Fibroblast of the conjunctiva (primary cell): ENCODE measurements at regions not wholly inside any gene's neighbourhood (a gene's known extent, or its start where the extent isn't known, plus 50 kb on each side); places are given as distances from the start of the nearest gene placed in this dataset.
"Not testable (repeated sequence)": the region's sequence is repeated elsewhere in the genome, so short reads cannot be mapped to it uniquely, and the experiment has no call there.

Experiments
- DNase-seq: peaks from one replicate; pipeline ENCODE4 v3.0.0-alpha.2; 2010; ENCODE audit warnings: low read depth

GRCh38 chr2:175606010-175606841 is 395.8 kb downstream of the LNPK start:
- peak; percentile 83 for DNase-seq

- DNase-seq, result no peak
Measured at GRCh38 chr2:175605640-175606009, 396.4 kb downstream of the LNPK start.

GRCh38 chr2:175601969-175602368 is 400.1 kb downstream of the LNPK start:
- no peak for DNase-seq

GRCh38 chr2:175599966-175600831 is 401.9 kb downstream of the LNPK start:
- peak; percentile 74 for DNase-seq

GRCh38 chr2:175597286-175597685 is 404.8 kb downstream of the LNPK start:
- DNase-seq, result no peak

GRCh38 chr2:175595139-175595538 is 406.9 kb downstream of the LNPK start:
- DNase-seq, result no peak

- DNase-seq, result not testable (repeated sequence)
Measured at GRCh38 chr2:175593686-175594525, 408.2 kb downstream of the LNPK start.

- DNase-seq, result not testable (repeated sequence)
Measured at GRCh38 chr2:175588213-175588612, 406.7 kb upstream of the ATP5MC3 start.

- DNase-seq, result no peak
Measured at GRCh38 chr2:175585496-175585895, 404.0 kb upstream of the ATP5MC3 start.

GRCh38 chr2:175580652-175581051 is 399.1 kb upstream of the ATP5MC3 start:
- no peak for DNase-seq

- no peak for DNase-seq
Measured at GRCh38 chr2:175579646-175580045, 398.1 kb upstream of the ATP5MC3 start.

- DNase-seq, result no peak
Measured at GRCh38 chr2:175577368-175577970, 396.0 kb upstream of the ATP5MC3 start.

- no peak for DNase-seq
Measured at GRCh38 chr2:175576875-175577274, 395.4 kb upstream of the ATP5MC3 start.

GRCh38 chr2:175576270-175576669 is 394.8 kb upstream of the ATP5MC3 start:
- no peak for DNase-seq

- no peak for DNase-seq
Measured at GRCh38 chr2:175575346-175576258, 394.1 kb upstream of the ATP5MC3 start.

- no peak for DNase-seq
Measured at GRCh38 chr2:175574069-175574468, 392.6 kb upstream of the ATP5MC3 start.

GRCh38 chr2:175571078-175571653 is 389.7 kb upstream of the ATP5MC3 start:
- no peak for DNase-seq

GRCh38 chr2:175568109-175568730 is 386.7 kb upstream of the ATP5MC3 start:
- no peak for DNase-seq

GRCh38 chr2:175567435-175568061 is 386.0 kb upstream of the ATP5MC3 start:
- DNase-seq, result no peak
